Endodermal cell (in vitro differentiated cells): ENCODE measurements at regions not wholly inside any gene's neighbourhood (a gene's known extent, or its start where the extent isn't known, plus 50 kb on each side); places are given as distances from the start of the nearest gene placed in this dataset.

ENCODE experiments used
- DNase-seq: peaks from one replicate; pipeline ENCODE4 v3.0.0-alpha.2; 2017
- H3K27ac ChIP-seq: 2 replicates; pipeline ENCODE4 v1.5.1; 2013; ENCODE audit warnings: mild to moderate bottlenecking, low read depth, low read length, moderate library complexity
- H3K27me3 ChIP-seq: 2 replicates; pipeline ENCODE4 v1.6.1; 2013; ENCODE audit warnings: mild to moderate bottlenecking, low read length, moderate library complexity; ENCODE audit not compliant: insufficient read depth, control insufficient read depth, poor library complexity, severe bottlenecking
- H3K36me3 ChIP-seq: 2 replicates; pipeline ENCODE4 v1.7.0; 2013; ENCODE audit warnings: mild to moderate bottlenecking, low read length, moderate library complexity; ENCODE audit not compliant: control insufficient read depth, insufficient read depth
- H3K4me1 ChIP-seq: one replicate; pipeline ENCODE4 v1.7.0; 2013; ENCODE audit warnings: low read length; ENCODE audit not compliant: control insufficient read depth, insufficient read depth
- H3K4me3 ChIP-seq: 2 replicates; pipeline ENCODE4 v1.5.1; 2013; ENCODE audit warnings: mild to moderate bottlenecking, low read length, moderate library complexity
- H3K9ac ChIP-seq: 2 replicates; pipeline ENCODE4 v1.6.1; 2013; ENCODE audit warnings: mild to moderate bottlenecking, low read length, moderate library complexity; ENCODE audit not compliant: poor library complexity, severe bottlenecking; ENCODE audit errors: extremely low read depth
- H3K9me3 ChIP-seq: 2 replicates; pipeline ENCODE4 v1.6.1; 2013; ENCODE audit warnings: mild to moderate bottlenecking, low read length, moderate library complexity; ENCODE audit not compliant: control insufficient read depth
- H3K27ac Mint-ChIP-seq: 2 replicates; pipeline ENCODE4 v1.8.0; 2020; ENCODE audit warnings: mixed read lengths
- H3K27me3 Mint-ChIP-seq: 2 replicates; pipeline ENCODE4 v1.8.0; 2021; ENCODE audit warnings: mild to moderate bottlenecking, mixed read lengths; ENCODE audit not compliant: insufficient read depth
- H3K36me3 Mint-ChIP-seq: 2 replicates; pipeline ENCODE4 v1.8.0; 2020; ENCODE audit warnings: low read depth, mixed read lengths
- H3K4me1 Mint-ChIP-seq: 2 replicates; pipeline ENCODE4 v1.8.0; 2020; ENCODE audit warnings: mixed read lengths
- H3K4me3 Mint-ChIP-seq: 2 replicates; pipeline ENCODE4 v1.8.0; 2020; ENCODE audit warnings: mild to moderate bottlenecking, moderate library complexity, mixed read lengths
- H3K9me3 Mint-ChIP-seq: 2 replicates; pipeline ENCODE4 v1.8.0; 2020; ENCODE audit warnings: mild to moderate bottlenecking, mixed read lengths
- WGBS, 2 experiments: methylation state at CpG; one replicate each; pipeline versions ENCODE4 v1.1.5 to v1.1.7; 2013; ENCODE audit warnings: missing lambda C conversion rate in 2 of 2, mixed read lengths in 1 of 2; ENCODE audit not compliant: insufficient coverage in 1 of 2, insufficient read length in 1 of 2; 5-methylcytosine and 5-hydroxymethylcytosine counted together
- TF ChIP-seq, protein P1 (sequence below): fragments of 200-600 bp; sonication (generic); conservative IDR thresholded peaks from 2 replicates; pipeline ENCODE4 v1.5.0; 2021; ENCODE audit warnings: antibody characterized with exemption, mild to moderate bottlenecking

DNA sequence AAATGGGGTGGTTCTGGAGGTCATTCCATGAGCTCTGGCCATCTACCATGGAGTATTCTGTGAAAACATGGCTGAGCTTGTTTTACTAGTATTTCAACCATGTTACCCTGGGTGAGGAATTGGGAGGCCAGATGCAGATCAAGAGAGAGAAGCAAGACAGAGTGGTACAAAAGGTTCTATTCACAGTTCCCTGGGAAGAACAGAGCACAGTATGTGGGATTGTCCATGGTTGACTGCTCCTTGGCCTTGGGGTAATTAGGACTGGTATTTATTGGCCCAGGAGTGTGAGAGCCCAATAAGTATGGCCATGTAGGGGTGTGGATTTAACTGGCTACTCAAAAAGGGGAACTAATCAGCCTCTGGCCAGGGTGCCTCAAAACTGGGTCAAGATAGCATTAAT lies 239.7 kb upstream of the GATB start:
- H3K36me3 Mint-ChIP-seq = no peaks in the 10 kb centered on the region
- no peaks in the 10 kb centered on the region for H3K9me3 Mint-ChIP-seq

DNA sequence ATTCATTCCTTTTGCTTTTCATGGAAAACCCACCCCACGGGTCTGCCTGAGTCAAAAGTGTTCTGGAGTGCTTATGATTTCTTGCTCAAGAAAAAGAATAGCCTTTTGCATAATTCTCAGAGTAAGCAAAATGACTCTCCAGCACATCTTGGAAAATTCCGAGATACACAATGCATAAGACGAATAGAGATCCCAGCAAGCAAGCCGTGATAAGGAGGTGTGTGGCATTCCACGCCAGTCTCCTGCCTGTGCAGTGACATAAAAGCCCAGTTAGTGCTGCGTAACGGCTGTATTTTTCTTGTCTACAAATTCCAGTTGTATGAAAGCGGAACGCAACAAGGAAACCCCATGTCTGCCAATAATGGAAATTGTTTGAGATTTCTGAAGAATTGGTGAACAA lies 237.9 kb upstream of the GATB start:
- peaks cover 11% of the 10 kb centered on the region for H3K4me1 Mint-ChIP-seq
- Histone ChIP-seq H3K27ac (no peak overlapping the region), H3K36me3 (no peaks in the 10 kb centered on the region), H3K9ac (no peak overlapping the region), H3K27me3 (peaks cover 64% of the 10 kb centered on the region), H3K9me3 (no peaks in the 10 kb centered on the region), H3K4me3 (no peak overlapping the region), H3K4me1 (no peaks in the 10 kb centered on the region)
- whole genome bisulfite sequencing, 2 experiments = 82 to 86% methylated on average over 8 to 9 of the region's 9 CpGs
- H3K4me3 Mint-ChIP-seq = no peak overlapping the region
- DNase-seq = no peak
- TF ChIP-seq, protein P1, sequence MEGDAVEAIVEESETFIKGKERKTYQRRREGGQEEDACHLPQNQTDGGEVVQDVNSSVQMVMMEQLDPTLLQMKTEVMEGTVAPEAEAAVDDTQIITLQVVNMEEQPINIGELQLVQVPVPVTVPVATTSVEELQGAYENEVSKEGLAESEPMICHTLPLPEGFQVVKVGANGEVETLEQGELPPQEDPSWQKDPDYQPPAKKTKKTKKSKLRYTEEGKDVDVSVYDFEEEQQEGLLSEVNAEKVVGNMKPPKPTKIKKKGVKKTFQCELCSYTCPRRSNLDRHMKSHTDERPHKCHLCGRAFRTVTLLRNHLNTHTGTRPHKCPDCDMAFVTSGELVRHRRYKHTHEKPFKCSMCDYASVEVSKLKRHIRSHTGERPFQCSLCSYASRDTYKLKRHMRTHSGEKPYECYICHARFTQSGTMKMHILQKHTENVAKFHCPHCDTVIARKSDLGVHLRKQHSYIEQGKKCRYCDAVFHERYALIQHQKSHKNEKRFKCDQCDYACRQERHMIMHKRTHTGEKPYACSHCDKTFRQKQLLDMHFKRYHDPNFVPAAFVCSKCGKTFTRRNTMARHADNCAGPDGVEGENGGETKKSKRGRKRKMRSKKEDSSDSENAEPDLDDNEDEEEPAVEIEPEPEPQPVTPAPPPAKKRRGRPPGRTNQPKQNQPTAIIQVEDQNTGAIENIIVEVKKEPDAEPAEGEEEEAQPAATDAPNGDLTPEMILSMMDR = no peak
- H3K36me3 Mint-ChIP-seq = no peaks in the 10 kb centered on the region
- H3K9me3 Mint-ChIP-seq = peaks cover 2% of the 10 kb centered on the region
- H3K27me3 Mint-ChIP-seq = peaks cover 73% of the 10 kb centered on the region
- H3K27ac Mint-ChIP-seq = no peak overlapping the region

More for the DNA sequence above, 239.7 kb upstream of the GATB start:
- no peak overlapping the region for H3K27ac ChIP-seq
- H3K36me3 ChIP-seq = no peaks in the 10 kb centered on the region
- no peak for DNase-seq
- no peak overlapping the region for H3K9ac ChIP-seq
- no peak overlapping the region for H3K4me3 ChIP-seq
- no peaks in the 10 kb centered on the region for H3K9me3 ChIP-seq
- Mint-ChIP-seq H3K27me3 (peaks cover 75% of the 10 kb centered on the region), H3K4me3 (no peak overlapping the region), H3K27ac (no peak overlapping the region), H3K4me1 (peaks cover 15% of the 10 kb centered on the region)
- H3K4me1 ChIP-seq = no peaks in the 10 kb centered on the region
- peaks cover 76% of the 10 kb centered on the region for H3K27me3 ChIP-seq
- TF ChIP-seq, protein P1 = no peak

DNA sequence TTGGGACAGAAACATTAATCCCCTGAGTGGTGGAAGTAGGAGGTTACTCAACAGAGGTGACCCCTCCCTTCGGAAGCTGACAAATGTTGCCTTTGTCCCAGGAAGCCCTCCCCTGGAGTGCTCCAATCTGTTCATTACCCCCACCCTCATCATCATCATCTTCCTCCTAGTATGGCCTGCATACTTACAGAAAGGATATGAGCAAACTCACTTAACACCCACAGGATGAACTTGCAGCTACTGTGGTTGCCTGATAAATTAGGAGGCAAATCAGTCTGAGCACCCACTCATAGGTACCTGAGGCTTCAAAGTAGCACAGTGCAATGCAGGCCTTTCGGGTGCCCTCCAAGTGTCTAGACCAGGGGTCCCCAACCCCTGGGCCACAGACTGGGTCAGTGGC lies 236.7 kb upstream of the GATB start:
- TF ChIP-seq, protein P1 = no peak
- H3K36me3 Mint-ChIP-seq = no peaks in the 10 kb centered on the region
- Histone ChIP-seq H3K9me3 (no peaks in the 10 kb centered on the region), H3K4me1 (peaks cover 3% of the 10 kb centered on the region), H3K27ac (no peak overlapping the region), H3K4me3 (no peak overlapping the region), H3K36me3 (no peaks in the 10 kb centered on the region), H3K9ac (no peak overlapping the region), H3K27me3 (peaks cover 56% of the 10 kb centered on the region)
- H3K4me3 Mint-ChIP-seq = no peak overlapping the region
- DNase-seq = peak; percentile 55
- peaks cover 18% of the 10 kb centered on the region for H3K4me1 Mint-ChIP-seq
- peaks cover 64% of the 10 kb centered on the region for H3K27me3 Mint-ChIP-seq
- no peak overlapping the region for H3K27ac Mint-ChIP-seq
- WGBS, 2 experiments = 85 to 88% methylated on average over 1 to 2 of the region's 2 CpGs
- peaks cover 2% of the 10 kb centered on the region for H3K9me3 Mint-ChIP-seq
